HCT116 (cell line): ENCODE measurements at regions not wholly inside any gene's neighbourhood (a gene's known extent, or its start where the extent isn't known, plus 50 kb on each side); places are given as distances from the start of the nearest gene placed in this dataset.

Experiments
- ATAC-seq: fragments of 200-7000 bp; cut with Tn5 transposase; 2 replicates; pipeline ENCODE4 v1.9.1; 2020; ENCODE audit warnings: mild to moderate bottlenecking, moderate library complexity
- BruUV-seq: library from RNA; stranded (reverse); fragments of 400-500 nt; replicated peaks from 2 replicates; lab custom pipeline; 2021; lab: Mats Ljungman, UMichigan
- CTCF ChIA-PET: fragments of 300-600 bp; sonication (Branson Sonifier 250); formaldehyde crosslinking; loops from one replicate; lab custom pipeline; 2021; ENCODE audit warnings: antibody characterized with exemption; lab: Charles Lee
- POLR2A ChIA-PET: fragments of 300-600, 350-600 bp; sonication (Branson Sonifier 250); formaldehyde crosslinking; loops from one replicate; lab custom pipeline; 2021; ENCODE audit warnings: antibody characterized with exemption; lab: Charles Lee
- RAD21 ChIA-PET, 2 experiments: fragments of 300-600 bp; sonication (Branson Sonifier 250); formaldehyde crosslinking; loops; one replicate each; lab custom pipeline; 2023; ENCODE audit warnings: low total read pairs in 2 of 2; ENCODE audit not compliant: uncharacterized antibody in 2 of 2, unreplicated experiment in 2 of 2, low non-redundant PET in 1 of 2; lab: Charles Lee
- DNase-seq: peaks from one replicate; pipeline ENCODE4 v3.0.0-alpha.2; 2010; ENCODE audit warnings: low read depth, low spot score
- H2AFZ ChIP-seq: fragments of 200-600 bp; shearing (Covaris generic), sonication (generic); 2 replicates; pipeline ENCODE4 v1.6.1; 2017; ENCODE audit warnings: low read depth, mixed run types, mixed read lengths, antibody characterized with exemption, low read length; ENCODE audit not compliant: poor library complexity, severe bottlenecking
- H3K27ac ChIP-seq: 2 replicates; pipeline ENCODE4 v1.5.1; 2012; ENCODE audit warnings: low read depth, low read length
- H3K27me3 ChIP-seq: fragments of 200-600 bp; sonication (generic); 2 replicates; pipeline ENCODE4 v1.6.1; 2016; ENCODE audit warnings: mixed run types, low read length, mixed read lengths; ENCODE audit not compliant: insufficient read depth
- H3K36me3 ChIP-seq, 2 experiments: fragments of 200-500 bp in 1 of 2; fragments of 200-600 bp in 1 of 2; sonication (Bioruptor generic) in 1 of 2; sonication (generic) in 1 of 2; 2 replicates each; pipeline versions ENCODE4 v1.5.1 to v1.6.1; 2014 to 2016; ENCODE audit warnings: low read length in 2 of 2, inconsistent platforms in 1 of 2, mixed read lengths in 1 of 2, mixed run types in 1 of 2; ENCODE audit not compliant: insufficient read depth in 2 of 2, control insufficient read depth in 1 of 2
- H3K4me1 ChIP-seq, 2 experiments: fragments of 200-600 bp in 1 of 2; sonication (generic) in 1 of 2; 2 replicates each; pipeline versions ENCODE4 v1.5.1 to v1.6.1; 2012 to 2017; ENCODE audit warnings: low read length in 2 of 2, inconsistent platforms in 1 of 2, mild to moderate bottlenecking in 1 of 2, mixed read lengths in 1 of 2, mixed run types in 1 of 2, moderate library complexity in 1 of 2; ENCODE audit not compliant: insufficient read depth in 2 of 2, control insufficient read depth in 1 of 2
- H3K4me2 ChIP-seq: fragments of 200-600 bp; sonication (generic); 2 replicates; pipeline ENCODE4 v1.6.1; 2017; ENCODE audit warnings: mixed run types, low read length, mixed read lengths
- H3K4me3 ChIP-seq, 2 experiments: fragments of 200-600 bp in 1 of 2; sonication (generic) in 1 of 2; replicated peaks in 1 of 2; 2 replicates each; pipeline ENCODE4 v1.5.1; 2011 to 2016; ENCODE audit warnings: low read length in 2 of 2, control low read depth in 1 of 2, low read depth in 1 of 2, mild to moderate bottlenecking in 1 of 2, mixed read lengths in 1 of 2, mixed run types in 1 of 2
- H3K79me2 ChIP-seq: fragments of 200-600 bp; sonication (generic); 2 replicates; pipeline ENCODE4 v1.6.1; 2017; ENCODE audit warnings: mild to moderate bottlenecking, mixed run types, low read length, moderate library complexity, mixed read lengths; ENCODE audit not compliant: insufficient read depth
- H3K9ac ChIP-seq: fragments of 200-600 bp; sonication (generic); 2 replicates; pipeline ENCODE4 v1.6.1; 2016; ENCODE audit warnings: low read length, mixed read lengths
- H3K9me2 ChIP-seq: fragments of 200-600 bp; sonication (generic), shearing (Covaris generic); 2 replicates; pipeline ENCODE4 v1.6.1; 2017; ENCODE audit warnings: mixed run types, mild to moderate bottlenecking, moderate library complexity; ENCODE audit not compliant: insufficient read depth
- H3K9me3 ChIP-seq, 2 experiments: fragments of 200-500 bp in 1 of 2; fragments of 200-600 bp in 1 of 2; sonication (Bioruptor generic) in 1 of 2; sonication (generic) in 1 of 2; 2 replicates each; pipeline ENCODE4 v1.6.1; 2014 to 2017; ENCODE audit warnings: low read length in 2 of 2, mixed read lengths in 2 of 2, inconsistent platforms in 1 of 2, low read depth in 1 of 2, mild to moderate bottlenecking in 1 of 2, mixed run types in 1 of 2, moderate library complexity in 1 of 2; ENCODE audit not compliant: control insufficient read depth in 1 of 2, insufficient read depth in 1 of 2
- H4K20me1 ChIP-seq: fragments of 200-600 bp; sonication (generic), shearing (Covaris generic); 2 replicates; pipeline ENCODE4 v1.6.1; 2017; ENCODE audit warnings: mixed run types, mild to moderate bottlenecking, moderate library complexity; ENCODE audit not compliant: insufficient read depth
- ATF3 ChIP-seq: IDR thresholded peaks from 2 replicates; pipeline ENCODE4 v1.6.1; 2012
- CBX3 ChIP-seq: IDR thresholded peaks from 2 replicates; pipeline ENCODE4 v1.6.1; 2012; ENCODE audit warnings: low read depth
- CTCF ChIP-seq, 3 experiments: fragments of 200-600 bp in 1 of 3; sonication (generic) in 1 of 3; IDR thresholded peaks in 2 of 3; conservative IDR thresholded peaks in 1 of 3; 2 replicates each; pipeline ENCODE4 v1.5.1; 2012 to 2017; ENCODE audit warnings: low read depth in 2 of 3, low read length in 2 of 3, antibody characterized with exemption in 1 of 3, borderline replicate concordance in 1 of 3, control low read depth in 1 of 3, mild to moderate bottlenecking in 1 of 3, mixed read lengths in 1 of 3, mixed run types in 1 of 3, moderate library complexity in 1 of 3; ENCODE audit not compliant: insufficient read depth in 1 of 3
- EGR1 ChIP-seq: IDR thresholded peaks from 2 replicates; pipeline ENCODE4 v1.6.1; 2012; ENCODE audit warnings: low read depth
- EZH2 ChIP-seq: fragments of 200-600 bp; sonication (generic); IDR thresholded peaks from 2 replicates; pipeline ENCODE4 v1.6.1; 2017; ENCODE audit warnings: antibody characterized with exemption, mixed run types
- EZH2phosphoT487 ChIP-seq: fragments of 200-600 bp; IDR thresholded peaks from 2 replicates; pipeline ENCODE4 v1.6.1; 2018; ENCODE audit warnings: antibody characterized with exemption, borderline replicate concordance
- FOSL1 ChIP-seq: IDR thresholded peaks from 2 replicates; pipeline ENCODE4 v1.6.1; 2012; ENCODE audit warnings: low read depth
- MAX ChIP-seq: IDR thresholded peaks from 2 replicates; pipeline ENCODE4 v1.6.1; 2012
- POLR2AphosphoS5 ChIP-seq: IDR thresholded peaks from 2 replicates; pipeline ENCODE4 v1.6.1; 2011; ENCODE audit warnings: mild to moderate bottlenecking, low read depth, low read length, moderate library complexity
- SIN3A ChIP-seq: IDR thresholded peaks from 2 replicates; pipeline ENCODE4 v1.6.1; 2012; ENCODE audit warnings: low read depth
- SRF ChIP-seq: IDR thresholded peaks from 2 replicates; pipeline ENCODE4 v1.6.1; 2012; ENCODE audit warnings: low read depth
- TCF7L2 ChIP-seq: IDR thresholded peaks from 2 replicates; pipeline ENCODE4 v1.7.0; 2011; ENCODE audit warnings: borderline replicate concordance, inconsistent platforms; ENCODE audit not compliant: insufficient read depth, insufficient read length; ENCODE audit errors: extremely low read depth
- YY1 ChIP-seq: IDR thresholded peaks from 2 replicates; pipeline ENCODE4 v1.6.1; 2011; ENCODE audit warnings: low read length, low read depth, moderate library complexity, mild to moderate bottlenecking; ENCODE audit not compliant: insufficient replicate concordance; ENCODE audit errors: extremely low read depth
- ZBTB33 ChIP-seq: IDR thresholded peaks from 2 replicates; pipeline ENCODE4 v1.6.1; 2011; ENCODE audit warnings: mild to moderate bottlenecking, low read length, moderate library complexity; ENCODE audit not compliant: insufficient replicate concordance; ENCODE audit errors: extremely low read depth
- ZFX ChIP-seq: fragments of 450-650 bp; IDR thresholded peaks from 2 replicates; pipeline ENCODE4 v1.6.1; 2017
- ZNF274 ChIP-seq: fragments of 200-500 bp; sonication (Bioruptor generic); IDR thresholded peaks from 2 replicates; pipeline ENCODE4 v1.6.1; 2014; ENCODE audit warnings: mild to moderate bottlenecking, low read depth, low read length, inconsistent platforms
- intact Hi-C: fragments of 100-400 bp; cut with micrococcal nuclease; formaldehyde crosslinking; loops from 2 replicates; pipeline ENCODE4 v1.10.0; 2022
- TF ChIP-seq, protein P1 (sequence below): IDR thresholded peaks from 2 replicates; pipeline ENCODE4 v1.6.1; 2012; ENCODE audit warnings: low read depth

DNA sequence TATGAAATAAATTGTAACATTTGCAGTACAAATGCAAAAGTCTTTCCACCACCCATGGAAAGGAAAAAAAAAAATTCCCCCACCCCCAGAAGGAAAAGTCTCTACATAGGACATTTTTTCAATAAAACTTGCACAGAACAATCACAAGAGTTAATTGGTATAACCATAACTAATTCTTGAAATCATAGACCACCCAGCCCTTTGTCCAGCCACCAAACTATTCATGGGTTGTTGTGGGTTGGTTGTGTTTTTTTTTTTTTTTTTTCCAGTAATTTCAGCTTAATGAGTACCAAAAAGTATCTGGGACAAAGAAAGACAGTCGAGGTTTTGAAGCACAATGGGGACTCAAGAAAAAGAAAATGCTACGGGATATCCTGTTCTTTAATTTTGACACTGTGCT is 355.0 kb upstream of the ROBO2 start:
- no peaks in the 10 kb centered on the region for H3K27me3 ChIP-seq
- no peak overlapping the region for H3K4me2 ChIP-seq
- intact Hi-C loops, result no loop called here
- ChIA-PET RAD21 (no interaction called here), CTCF (no interaction called here), POLR2A (no interaction called here)
- no peaks in the 10 kb centered on the region for H3K79me2 ChIP-seq
- H3K4me3 ChIP-seq, result no peak overlapping the region
- H3K36me3 ChIP-seq, result no peaks in the 10 kb centered on the region
- no peak overlapping the region for H2AFZ ChIP-seq
- no peak overlapping the region for H3K27ac ChIP-seq
- TF ChIP-seq ZNF274, result no peak
- TF ChIP-seq POLR2AphosphoS5, result no peak
- no peak for TF ChIP-seq ATF3
- TF ChIP-seq CTCF (IDR thresholded peaks at IDR 0.05 in 2 of 3, conservative IDR thresholded peaks at IDR 0.05 in 1 of 3; ENCODE audit: borderline replicate concordance in 1 of 3, insufficient read depth in 1 of 3, low read depth in 2 of 3, low read length in 2 of 3), result no peak
- no peak for TF ChIP-seq EGR1
- TF ChIP-seq MAX, result no peak
- no peak for TF ChIP-seq CBX3
- TF ChIP-seq SRF, result no peak
- no peak for TF ChIP-seq SIN3A
- TF ChIP-seq TCF7L2, result no peak
- no peak for TF ChIP-seq EZH2
- TF ChIP-seq YY1, result no peak
- TF ChIP-seq EZH2phosphoT487, result no peak
- TF ChIP-seq ZFX, result no peak
- TF ChIP-seq FOSL1, result no peak
- no peak for TF ChIP-seq ZBTB33
- TF ChIP-seq, protein P1, sequence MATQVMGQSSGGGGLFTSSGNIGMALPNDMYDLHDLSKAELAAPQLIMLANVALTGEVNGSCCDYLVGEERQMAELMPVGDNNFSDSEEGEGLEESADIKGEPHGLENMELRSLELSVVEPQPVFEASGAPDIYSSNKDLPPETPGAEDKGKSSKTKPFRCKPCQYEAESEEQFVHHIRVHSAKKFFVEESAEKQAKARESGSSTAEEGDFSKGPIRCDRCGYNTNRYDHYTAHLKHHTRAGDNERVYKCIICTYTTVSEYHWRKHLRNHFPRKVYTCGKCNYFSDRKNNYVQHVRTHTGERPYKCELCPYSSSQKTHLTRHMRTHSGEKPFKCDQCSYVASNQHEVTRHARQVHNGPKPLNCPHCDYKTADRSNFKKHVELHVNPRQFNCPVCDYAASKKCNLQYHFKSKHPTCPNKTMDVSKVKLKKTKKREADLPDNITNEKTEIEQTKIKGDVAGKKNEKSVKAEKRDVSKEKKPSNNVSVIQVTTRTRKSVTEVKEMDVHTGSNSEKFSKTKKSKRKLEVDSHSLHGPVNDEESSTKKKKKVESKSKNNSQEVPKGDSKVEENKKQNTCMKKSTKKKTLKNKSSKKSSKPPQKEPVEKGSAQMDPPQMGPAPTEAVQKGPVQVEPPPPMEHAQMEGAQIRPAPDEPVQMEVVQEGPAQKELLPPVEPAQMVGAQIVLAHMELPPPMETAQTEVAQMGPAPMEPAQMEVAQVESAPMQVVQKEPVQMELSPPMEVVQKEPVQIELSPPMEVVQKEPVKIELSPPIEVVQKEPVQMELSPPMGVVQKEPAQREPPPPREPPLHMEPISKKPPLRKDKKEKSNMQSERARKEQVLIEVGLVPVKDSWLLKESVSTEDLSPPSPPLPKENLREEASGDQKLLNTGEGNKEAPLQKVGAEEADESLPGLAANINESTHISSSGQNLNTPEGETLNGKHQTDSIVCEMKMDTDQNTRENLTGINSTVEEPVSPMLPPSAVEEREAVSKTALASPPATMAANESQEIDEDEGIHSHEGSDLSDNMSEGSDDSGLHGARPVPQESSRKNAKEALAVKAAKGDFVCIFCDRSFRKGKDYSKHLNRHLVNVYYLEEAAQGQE, result no peak
- DNase-seq (no peak), ATAC-seq (no peak)
- no TSS peak for BruUV-seq
- peaks cover 6 to 21% of the 10 kb centered on the region in 2 experiments; a peak in 2 of 4 replicates for H3K9me3 ChIP-seq
- no peaks in the 10 kb centered on the region for H3K4me1 ChIP-seq
- no peaks in the 10 kb centered on the region for H3K9me2 ChIP-seq
- no peak overlapping the region for H3K9ac ChIP-seq
- no peaks in the 10 kb centered on the region; the same call in 1 of the 2 replicates for H4K20me1 ChIP-seq
